ENCODE measurements at regions not wholly inside any gene's neighbourhood (a gene's known extent, or its start where the extent isn't known, plus 50 kb on each side); places are given as distances from the start of the nearest gene placed in this dataset.

DNA sequence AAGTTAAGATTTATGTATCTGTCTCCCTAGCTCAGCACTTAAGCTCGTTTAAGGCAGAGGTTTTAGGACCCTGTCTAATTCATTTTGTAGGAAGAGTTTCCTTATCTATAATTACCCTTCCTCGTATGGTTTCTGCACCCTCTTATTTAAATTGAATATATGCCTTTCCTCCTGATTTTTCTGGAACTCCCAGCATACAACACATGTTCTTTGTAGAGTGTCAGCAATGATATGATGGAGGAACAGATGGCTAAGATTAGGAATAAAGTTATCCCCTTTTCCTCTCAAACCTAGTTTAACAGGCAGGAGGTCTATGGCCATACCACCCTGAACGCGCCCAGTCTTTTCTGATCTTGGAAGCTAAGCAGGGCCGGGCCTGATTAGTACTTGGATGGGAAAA lies 359.5 kb downstream of the PCDH17 start:
- no peak for TF ChIP-seq POLR2AphosphoS5 (IDR thresholded peaks at IDR 0.05; ENCODE audit: low read depth, low read length)
- TF ChIP-seq POLR2A (IDR thresholded peaks at IDR 0.05; ENCODE audit: low read depth, low read length), result no peak
- no peak for TF ChIP-seq SPI1 (IDR thresholded peaks at IDR 0.05; ENCODE audit: low read depth, low read length)

Measured in GM12891 (cell line).